PC-3 (cell line): ENCODE measurements at regions not wholly inside any gene's neighbourhood (a gene's known extent, or its start where the extent isn't known, plus 50 kb on each side); places are given as distances from the start of the nearest gene placed in this dataset.

Source experiments
- EZH2 ChIP-seq: fragments of 300-600 bp; sonication (generic); IDR thresholded peaks from one replicate; pipeline ENCODE4 v1.6.1; 2017; ENCODE audit warnings: antibody characterized with exemption, mild to moderate bottlenecking, low read length; ENCODE audit not compliant: unreplicated experiment
- EZH2phosphoT487 ChIP-seq: fragments of 300-600 bp; sonication (generic); IDR thresholded peaks from 2 replicates; pipeline ENCODE4 v1.6.1; 2018; ENCODE audit warnings: mild to moderate bottlenecking, antibody characterized with exemption, low read length, borderline replicate concordance
- TF ChIP-seq, protein P1 (sequence below): fragments of 300-600 bp; sonication (generic); conservative IDR thresholded peaks from 2 replicates; pipeline ENCODE4 v1.5.1; 2017; ENCODE audit warnings: antibody characterized with exemption, low read depth, mild to moderate bottlenecking, low read length

DNA sequence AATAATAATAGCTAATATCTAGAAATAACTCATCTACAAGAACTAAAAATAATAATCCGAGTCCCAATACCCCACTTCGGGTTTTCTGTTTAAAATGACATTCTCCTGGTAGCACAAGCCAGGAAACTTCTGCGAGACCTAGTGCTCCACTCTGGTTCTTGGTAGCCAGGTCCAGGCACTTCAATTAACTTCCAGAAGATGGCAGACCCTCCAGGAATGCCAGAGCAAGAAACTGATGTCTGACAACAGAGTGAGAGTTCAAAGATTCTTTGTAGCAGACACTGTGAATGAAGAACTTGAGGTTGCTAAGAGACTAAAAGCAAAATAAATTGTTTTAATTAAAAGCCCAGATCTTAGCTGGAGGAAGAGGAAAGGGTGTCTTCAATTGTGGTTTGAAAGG is 1963.3 kb upstream of the CDH9 start:
- no peak for TF ChIP-seq EZH2
- TF ChIP-seq, protein P1, sequence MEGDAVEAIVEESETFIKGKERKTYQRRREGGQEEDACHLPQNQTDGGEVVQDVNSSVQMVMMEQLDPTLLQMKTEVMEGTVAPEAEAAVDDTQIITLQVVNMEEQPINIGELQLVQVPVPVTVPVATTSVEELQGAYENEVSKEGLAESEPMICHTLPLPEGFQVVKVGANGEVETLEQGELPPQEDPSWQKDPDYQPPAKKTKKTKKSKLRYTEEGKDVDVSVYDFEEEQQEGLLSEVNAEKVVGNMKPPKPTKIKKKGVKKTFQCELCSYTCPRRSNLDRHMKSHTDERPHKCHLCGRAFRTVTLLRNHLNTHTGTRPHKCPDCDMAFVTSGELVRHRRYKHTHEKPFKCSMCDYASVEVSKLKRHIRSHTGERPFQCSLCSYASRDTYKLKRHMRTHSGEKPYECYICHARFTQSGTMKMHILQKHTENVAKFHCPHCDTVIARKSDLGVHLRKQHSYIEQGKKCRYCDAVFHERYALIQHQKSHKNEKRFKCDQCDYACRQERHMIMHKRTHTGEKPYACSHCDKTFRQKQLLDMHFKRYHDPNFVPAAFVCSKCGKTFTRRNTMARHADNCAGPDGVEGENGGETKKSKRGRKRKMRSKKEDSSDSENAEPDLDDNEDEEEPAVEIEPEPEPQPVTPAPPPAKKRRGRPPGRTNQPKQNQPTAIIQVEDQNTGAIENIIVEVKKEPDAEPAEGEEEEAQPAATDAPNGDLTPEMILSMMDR = peak; percentile 35; the same call in 1 of the 2 replicates
- TF ChIP-seq EZH2phosphoT487 = no peak
